Erythroblast (primary cell): ENCODE measurements at regions not wholly inside any gene's neighbourhood (a gene's known extent, or its start where the extent isn't known, plus 50 kb on each side); places are given as distances from the start of the nearest gene placed in this dataset.

ENCODE experiments used
- GATA1 ChIP-seq: IDR thresholded peaks from 2 replicates; pipeline ENCODE4 v1.6.1; 2011; ENCODE audit warnings: low read depth, mild to moderate bottlenecking, control low read depth, low read length, moderate library complexity
- POLR2A ChIP-seq: IDR thresholded peaks from 2 replicates; pipeline ENCODE4 v1.6.1; 2011; ENCODE audit warnings: mild to moderate bottlenecking, low read length

DNA sequence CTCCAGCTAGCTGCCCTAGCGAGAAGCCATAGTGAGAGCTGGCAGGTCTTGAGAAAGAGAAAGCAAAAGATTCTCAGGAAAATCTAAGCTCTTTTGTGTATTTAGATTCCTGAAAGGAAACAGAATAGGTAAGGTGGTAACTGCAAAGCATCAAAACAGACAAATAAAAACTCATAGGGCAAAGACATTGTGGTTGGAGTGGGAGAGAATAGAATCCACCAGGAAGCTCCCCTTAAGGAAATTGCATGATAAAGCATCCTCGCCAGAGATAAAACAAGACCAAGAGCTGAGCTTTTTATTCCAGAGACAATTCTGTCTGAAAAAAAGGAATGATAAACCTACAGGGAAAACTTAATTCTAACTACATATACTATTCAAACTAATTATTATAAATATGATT, 232.6 kb downstream of the SI start:
- TF ChIP-seq POLR2A (no peak), GATA1 (no peak)
